ENCODE measurements at regions not wholly inside any gene's neighbourhood (a gene's known extent, or its start where the extent isn't known, plus 50 kb on each side); places are given as distances from the start of the nearest gene placed in this dataset.
A peak's percentile ranks its signal among the peaks of the same experiment; 100 is the strongest.
"Not testable (repeated sequence)": the region's sequence is repeated elsewhere in the genome, so short reads cannot be mapped to it uniquely, and the experiment has no call there.

- Histone ChIP-seq H3K4me1 (ENCODE audit: insufficient read depth, low read length, poor library complexity, severe bottlenecking) (no peaks in the 10 kb centered on the region), H3K4me3 (ENCODE audit: low read depth, low read length, poor library complexity, severe bottlenecking) (no peak overlapping the region), H4K20me1 (ENCODE audit: insufficient read depth, low read length) (no peaks in the 10 kb centered on the region), H3K27ac (ENCODE audit: low read depth, low read length, poor library complexity, severe bottlenecking) (no peak overlapping the region), H2AFZ (ENCODE audit: low read length) (no peak overlapping the region), H3K4me2 (ENCODE audit: low read length) (no peak overlapping the region), H3K36me3 (ENCODE audit: insufficient read depth, low read length) (no peaks in the 10 kb centered on the region), H3K79me2 (ENCODE audit: insufficient read depth, low read depth, low read length) (no peaks in the 10 kb centered on the region), H3K9me2 (ENCODE audit: insufficient read depth, low read length) (no peaks in the 10 kb centered on the region), H3K9me3 (ENCODE audit: low read length) (peaks cover 36% of the 10 kb centered on the region)
- ChIA-PET POLR2A (no interaction called here), CTCF (ENCODE audit: unreplicated experiment) (no interaction called here)
- BruUV-seq (replicated peaks) = no TSS peak
- intact Hi-C loops (cut with micrococcal nuclease; ENCODE audit: unreplicated experiment) = no loop called here
- peak; percentile 43 for DNase-seq (ENCODE audit: low spot score)
- TF ChIP-seq EZH2phosphoT487 (IDR thresholded peaks at IDR 0.05; ENCODE audit: borderline replicate concordance, low read depth, low read length) = no peak
- no peak for TF ChIP-seq CTCF (conservative IDR thresholded peaks at IDR 0.05; ENCODE audit: low read length)
Measured at GRCh38 chr14:100004392-100004791, 60.8 kb upstream of the EVL start.

GRCh38 chr14:100007254-100007653, 58.0 kb upstream of the EVL start:
- H3K4me3 ChIP-seq (ENCODE audit: low read depth, low read length, poor library complexity, severe bottlenecking) = no peak overlapping the region
- H2AFZ ChIP-seq (ENCODE audit: low read length) = no peak overlapping the region
- H3K4me1 ChIP-seq (ENCODE audit: insufficient read depth, low read length, poor library complexity, severe bottlenecking) = no peaks in the 10 kb centered on the region
- no peaks in the 10 kb centered on the region for H3K36me3 ChIP-seq (ENCODE audit: insufficient read depth, low read length)
- DNase-seq (ENCODE audit: low spot score) = no peak
- H3K27ac ChIP-seq (ENCODE audit: low read depth, low read length, poor library complexity, severe bottlenecking) = no peak overlapping the region
- no peak overlapping the region for H3K4me2 ChIP-seq (ENCODE audit: low read length)
- CTCF ChIA-PET (ENCODE audit: unreplicated experiment) = no interaction called here
- TF ChIP-seq EZH2phosphoT487 (IDR thresholded peaks at IDR 0.05; ENCODE audit: borderline replicate concordance, low read depth, low read length) (no peak), CTCF (conservative IDR thresholded peaks at IDR 0.05; ENCODE audit: low read length) (no peak)
- peaks cover 23% of the 10 kb centered on the region for H3K9me3 ChIP-seq (ENCODE audit: low read length)
- no peaks in the 10 kb centered on the region for H4K20me1 ChIP-seq (ENCODE audit: insufficient read depth, low read length)
- no peaks in the 10 kb centered on the region for H3K9me2 ChIP-seq (ENCODE audit: insufficient read depth, low read length)
- no TSS peak for BruUV-seq (replicated peaks)
- POLR2A ChIA-PET = no interaction called here
- intact Hi-C loops (cut with micrococcal nuclease; ENCODE audit: unreplicated experiment) = no loop called here
- no peaks in the 10 kb centered on the region for H3K79me2 ChIP-seq (ENCODE audit: insufficient read depth, low read depth, low read length)

- H3K27ac ChIP-seq (ENCODE audit: low read depth, low read length, poor library complexity, severe bottlenecking); intact Hi-C loops (cut with micrococcal nuclease; ENCODE audit: unreplicated experiment); H3K79me2 ChIP-seq (ENCODE audit: insufficient read depth, low read depth, low read length); H3K9me2 ChIP-seq (ENCODE audit: insufficient read depth, low read length); CTCF ChIA-PET (ENCODE audit: unreplicated experiment); DNase-seq (ENCODE audit: low spot score); H3K4me3 ChIP-seq (ENCODE audit: low read depth, low read length, poor library complexity, severe bottlenecking); H4K20me1 ChIP-seq (ENCODE audit: insufficient read depth, low read length); H3K4me2 ChIP-seq (ENCODE audit: low read length); BruUV-seq (replicated peaks); H3K9me3 ChIP-seq (ENCODE audit: low read length); H2AFZ ChIP-seq (ENCODE audit: low read length); H3K36me3 ChIP-seq (ENCODE audit: insufficient read depth, low read length); H3K4me1 ChIP-seq (ENCODE audit: insufficient read depth, low read length, poor library complexity, severe bottlenecking); POLR2A ChIA-PET: not testable (repeated sequence)
Measured at GRCh38 chr14:100009802-100010201, 55.4 kb upstream of the EVL start.

Data from OCI-LY7 (cell line).